ENCODE measurements at regions not wholly inside any gene's neighbourhood (a gene's known extent, or its start where the extent isn't known, plus 50 kb on each side); places are given as distances from the start of the nearest gene placed in this dataset.

DNA sequence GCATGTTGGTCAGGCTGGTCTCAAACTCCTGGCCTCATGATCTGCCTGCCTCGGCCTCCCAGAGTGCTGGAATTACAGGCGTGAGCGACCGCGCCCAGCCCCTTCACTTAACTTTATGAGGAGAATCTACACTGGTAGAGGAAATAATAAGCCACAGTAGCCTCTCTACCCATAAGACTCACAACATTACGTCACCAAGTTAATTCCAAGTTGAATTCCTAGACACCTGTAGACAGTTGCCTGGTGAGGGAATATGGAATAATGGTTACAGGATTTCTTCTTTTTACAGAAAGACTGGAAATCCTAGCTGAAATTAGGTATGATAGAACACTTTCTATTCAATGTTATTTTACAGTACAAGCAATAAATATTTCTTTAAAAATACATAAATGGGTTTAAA, 854.5 kb upstream of the EYS start:
- no TSS peak for BruUV-seq (replicated peaks)
- dilution Hi-C loops (cut with MboI; ENCODE audit: extremely low pct_ligation_motif_present, low sequenced_read_pairs): no loop called here
- intact Hi-C loops (cut with micrococcal nuclease): no loop called here
- Histone ChIP-seq H3K27me3 (ENCODE audit: control insufficient read depth in 2 of 2, insufficient read depth in 2 of 2, low read length in 2 of 2) (no peaks in the 10 kb centered on the region), H3K9ac (replicated peaks; ENCODE audit: extremely low read depth, insufficient read depth, low read length) (no peak overlapping the region), H3K9me3 (replicated peaks; ENCODE audit: control insufficient read depth, insufficient read depth, low read length) (peaks cover 1% of the 10 kb centered on the region), H3K9me1 (replicated peaks; ENCODE audit: control insufficient read depth, extremely low read depth, insufficient read depth, low read length) (no peaks in the 10 kb centered on the region), H2AFZ (ENCODE audit: low read depth, low read length) (no peak overlapping the region), H3K4me3 (replicated peaks in 1 of 3; ENCODE audit: insufficient read depth in 1 of 3, low read depth in 1 of 3, low read length in 3 of 3) (no peak overlapping the region), H3K36me3 (ENCODE audit: control insufficient read depth in 2 of 2, extremely low read depth in 1 of 2, insufficient read depth in 2 of 2, low read length in 2 of 2) (no peaks in the 10 kb centered on the region), H3K4me1 (ENCODE audit: control insufficient read depth, extremely low read depth, insufficient read depth, low read length) (no peaks in the 10 kb centered on the region), H3K79me2 (ENCODE audit: control insufficient read depth, insufficient read depth, low read length) (no peaks in the 10 kb centered on the region), H4K20me1 (replicated peaks; ENCODE audit: control insufficient read depth, extremely low read depth, insufficient read depth, low read length) (no peaks in the 10 kb centered on the region), H3K4me2 (ENCODE audit: insufficient read depth, low read length) (no peak overlapping the region), H3K27ac (ENCODE audit: insufficient read depth, low read depth, low read length) (no peak overlapping the region)
- TF ChIP-seq POLR2AphosphoS5 (IDR thresholded peaks at IDR 0.05; ENCODE audit: insufficient read depth, low read depth, low read length) (no peak), EZH2 (IDR thresholded peaks at IDR 0.05; ENCODE audit: borderline replicate concordance, low read depth, low read length, severe bottlenecking) (no peak), GATA2 (IDR thresholded peaks at IDR 0.05; ENCODE audit: insufficient read depth, insufficient read length, low read depth, low read length) (no peak), JUN (IDR thresholded peaks at IDR 0.05; ENCODE audit: borderline replicate concordance, insufficient read depth, insufficient read length, low read depth) (no peak), POLR2A (IDR thresholded peaks at IDR 0.05; ENCODE audit: low read depth, low read length) (no peak), FOS (IDR thresholded peaks at IDR 0.05; ENCODE audit: borderline replicate concordance, insufficient read depth, low read length) (no peak), MYC (IDR thresholded peaks at IDR 0.05; ENCODE audit: low read depth, low read length) (no peak)
- TF ChIP-seq, protein P1, sequence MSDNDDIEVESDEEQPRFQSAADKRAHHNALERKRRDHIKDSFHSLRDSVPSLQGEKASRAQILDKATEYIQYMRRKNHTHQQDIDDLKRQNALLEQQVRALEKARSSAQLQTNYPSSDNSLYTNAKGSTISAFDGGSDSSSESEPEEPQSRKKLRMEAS (IDR thresholded peaks at IDR 0.05; ENCODE audit: insufficient read depth, insufficient read length): no peak
- TF ChIP-seq, protein P2, sequence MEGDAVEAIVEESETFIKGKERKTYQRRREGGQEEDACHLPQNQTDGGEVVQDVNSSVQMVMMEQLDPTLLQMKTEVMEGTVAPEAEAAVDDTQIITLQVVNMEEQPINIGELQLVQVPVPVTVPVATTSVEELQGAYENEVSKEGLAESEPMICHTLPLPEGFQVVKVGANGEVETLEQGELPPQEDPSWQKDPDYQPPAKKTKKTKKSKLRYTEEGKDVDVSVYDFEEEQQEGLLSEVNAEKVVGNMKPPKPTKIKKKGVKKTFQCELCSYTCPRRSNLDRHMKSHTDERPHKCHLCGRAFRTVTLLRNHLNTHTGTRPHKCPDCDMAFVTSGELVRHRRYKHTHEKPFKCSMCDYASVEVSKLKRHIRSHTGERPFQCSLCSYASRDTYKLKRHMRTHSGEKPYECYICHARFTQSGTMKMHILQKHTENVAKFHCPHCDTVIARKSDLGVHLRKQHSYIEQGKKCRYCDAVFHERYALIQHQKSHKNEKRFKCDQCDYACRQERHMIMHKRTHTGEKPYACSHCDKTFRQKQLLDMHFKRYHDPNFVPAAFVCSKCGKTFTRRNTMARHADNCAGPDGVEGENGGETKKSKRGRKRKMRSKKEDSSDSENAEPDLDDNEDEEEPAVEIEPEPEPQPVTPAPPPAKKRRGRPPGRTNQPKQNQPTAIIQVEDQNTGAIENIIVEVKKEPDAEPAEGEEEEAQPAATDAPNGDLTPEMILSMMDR (IDR thresholded peaks at IDR 0.05; ENCODE audit: extremely low read depth in 1 of 2, insufficient read depth in 1 of 2, low read depth in 1 of 2, low read length in 2 of 2): no peak
- DNase-seq (ENCODE audit: low read depth, low spot score) (no peak), FAIRE-seq (no peak)
- CTCF ChIA-PET: no interaction called here
- POLR2A ChIA-PET: no interaction called here

All from endothelial cell of umbilical vein (primary cell).